Ectodermal cell (in vitro differentiated cells): ENCODE measurements at regions not wholly inside any gene's neighbourhood (a gene's known extent, or its start where the extent isn't known, plus 50 kb on each side); places are given as distances from the start of the nearest gene placed in this dataset.

Experiments used
- H3K27ac ChIP-seq: 2 replicates; pipeline ENCODE4 v1.7.0; 2013; ENCODE audit warnings: mild to moderate bottlenecking, low read depth, low read length; ENCODE audit not compliant: insufficient read depth, poor library complexity, severe bottlenecking
- H3K27me3 ChIP-seq: 2 replicates; pipeline ENCODE4 v1.7.0; 2013; ENCODE audit warnings: mild to moderate bottlenecking, low read length; ENCODE audit not compliant: insufficient read depth, control insufficient read depth, poor library complexity, severe bottlenecking
- H3K36me3 ChIP-seq: one replicate; pipeline ENCODE4 v1.7.0; 2013; ENCODE audit warnings: low read length; ENCODE audit not compliant: control insufficient read depth, insufficient read depth
- H3K4me1 ChIP-seq: one replicate; pipeline ENCODE4 v1.7.0; 2013; ENCODE audit warnings: low read length; ENCODE audit not compliant: control insufficient read depth, insufficient read depth
- H3K4me3 ChIP-seq: 2 replicates; pipeline ENCODE4 v1.7.0; 2013; ENCODE audit warnings: low read depth, low read length, control low read depth; ENCODE audit not compliant: insufficient read depth
- H3K9me3 ChIP-seq: 2 replicates; pipeline ENCODE4 v1.7.0; 2013; ENCODE audit warnings: mild to moderate bottlenecking, low read length, moderate library complexity; ENCODE audit not compliant: control insufficient read depth
- WGBS, 2 experiments: methylation state at CpG; one replicate each; pipeline ENCODE4 v1.1.7; 2013; ENCODE audit warnings: missing lambda C conversion rate in 2 of 2; 5-methylcytosine and 5-hydroxymethylcytosine counted together

DNA sequence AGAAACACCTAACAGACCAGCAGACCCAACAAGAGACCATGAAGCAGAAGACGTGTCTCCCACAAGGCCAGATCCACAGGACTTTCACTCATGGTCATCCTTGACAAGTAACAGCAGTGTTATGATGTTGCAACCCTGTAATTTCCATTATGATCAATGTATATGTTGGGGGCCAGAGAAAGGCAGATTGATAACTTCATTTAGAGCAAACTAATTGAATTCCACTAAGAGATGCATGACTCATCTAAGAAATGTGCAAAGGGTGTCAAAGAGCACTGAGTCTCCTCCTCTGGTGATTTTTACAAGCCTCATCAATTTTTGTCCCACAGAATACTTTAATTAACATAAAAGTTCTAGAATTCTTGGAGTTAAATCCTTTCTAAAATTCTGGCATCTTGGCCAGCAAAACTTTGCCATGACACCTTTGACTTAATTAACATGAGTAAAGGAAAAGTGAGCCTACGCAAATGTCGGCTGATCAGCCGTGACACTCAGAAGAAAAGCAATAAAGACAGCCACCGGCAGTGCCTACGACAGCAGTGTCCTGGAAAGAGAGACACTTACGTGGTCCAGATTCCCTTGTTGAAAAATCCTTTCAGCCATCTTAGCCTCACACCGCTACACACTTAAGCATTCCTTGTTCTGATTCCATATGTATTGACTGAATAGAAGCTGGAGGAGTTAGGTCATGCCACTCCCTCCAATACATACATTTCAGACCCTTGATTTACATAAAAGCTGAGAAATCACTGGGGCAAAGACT, 370.2 kb upstream of the CCDC196 start:
- no peaks in the 10 kb centered on the region for H3K27me3 ChIP-seq
- H3K9me3 ChIP-seq, result no peaks in the 10 kb centered on the region
- 85 to 87% methylated on average over 8 of the region's 8 CpGs for WGBS, 2 experiments
- H3K4me3 ChIP-seq, result no peak overlapping the region
- no peaks in the 10 kb centered on the region for H3K36me3 ChIP-seq
- H3K27ac ChIP-seq, result no peak overlapping the region
- no peaks in the 10 kb centered on the region for H3K4me1 ChIP-seq

DNA sequence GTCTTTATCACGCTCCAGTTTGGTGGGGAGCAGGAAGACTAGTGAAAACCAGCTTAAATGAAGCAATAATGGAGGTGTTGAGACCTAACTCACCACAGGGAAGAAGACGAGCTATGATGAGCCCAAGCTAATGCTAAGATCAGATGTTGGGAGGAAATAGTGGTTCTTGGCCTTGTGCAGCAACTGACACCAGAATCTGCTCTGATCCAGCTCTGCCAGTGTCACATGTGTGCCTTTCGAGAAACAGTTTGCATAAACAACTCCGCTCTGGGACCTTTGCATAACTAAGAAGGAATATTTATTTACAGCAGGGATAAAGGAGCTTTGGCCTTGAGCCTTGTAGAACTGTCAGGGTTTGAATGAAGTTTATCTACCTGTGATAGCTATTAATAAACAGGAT, 369.4 kb upstream of the CCDC196 start:
- no peak overlapping the region for H3K4me3 ChIP-seq
- no peaks in the 10 kb centered on the region for H3K36me3 ChIP-seq
- no peaks in the 10 kb centered on the region for H3K9me3 ChIP-seq
- no peaks in the 10 kb centered on the region for H3K27me3 ChIP-seq
- H3K27ac ChIP-seq, result no peak overlapping the region
- WGBS, 2 experiments, result 94 to 98% methylated on average over 4 of the region's 4 CpGs
- H3K4me1 ChIP-seq, result no peaks in the 10 kb centered on the region

GRCh38 chr14:66117600-66117999, 368.6 kb upstream of the CCDC196 start:
- Histone ChIP-seq H3K36me3 (no peaks in the 10 kb centered on the region), H3K4me1 (no peaks in the 10 kb centered on the region), H3K27ac (no peak overlapping the region), H3K27me3 (no peaks in the 10 kb centered on the region), H3K4me3 (no peak overlapping the region), H3K9me3 (no peaks in the 10 kb centered on the region)
- WGBS, 2 experiments, result 78 to 89% methylated on average over 3 of the region's 3 CpGs

DNA sequence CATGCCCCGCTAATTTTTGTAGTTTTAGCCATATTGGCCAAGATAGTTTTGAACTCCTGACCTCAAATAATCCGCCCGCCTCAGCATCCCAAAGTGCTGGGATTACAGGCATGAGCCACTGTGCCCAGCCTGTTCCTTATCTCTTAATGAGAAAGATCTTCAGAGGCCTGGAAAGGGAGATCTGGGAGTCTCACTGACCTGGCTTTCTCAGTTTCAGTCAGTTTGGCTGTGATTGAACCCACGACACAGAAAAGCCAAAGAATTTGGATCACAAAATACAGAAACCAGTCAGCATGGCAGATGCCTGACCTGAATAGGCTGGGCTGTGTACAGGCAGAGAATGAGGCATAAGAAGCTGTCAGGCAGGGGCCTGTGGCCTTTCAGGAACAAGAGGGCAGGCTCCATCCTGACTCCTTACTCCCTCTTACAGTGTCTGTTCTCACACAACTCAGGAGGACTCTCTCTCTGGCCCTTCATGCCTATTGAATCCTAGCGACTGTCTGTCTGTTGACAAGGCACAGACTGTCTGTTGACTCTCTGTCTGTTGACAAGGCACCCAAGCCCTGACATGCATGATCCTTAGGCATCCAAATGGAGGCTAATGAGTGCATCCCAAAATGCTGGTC, 366.5 kb upstream of the CCDC196 start:
- no peaks in the 10 kb centered on the region for H3K9me3 ChIP-seq
- 87 to 95% methylated on average over 5 of the region's 5 CpGs for WGBS, 2 experiments
- H3K4me3 ChIP-seq, result no peak overlapping the region
- no peaks in the 10 kb centered on the region for H3K4me1 ChIP-seq
- H3K36me3 ChIP-seq, result no peaks in the 10 kb centered on the region
- no peaks in the 10 kb centered on the region for H3K27me3 ChIP-seq
- no peak overlapping the region for H3K27ac ChIP-seq

DNA sequence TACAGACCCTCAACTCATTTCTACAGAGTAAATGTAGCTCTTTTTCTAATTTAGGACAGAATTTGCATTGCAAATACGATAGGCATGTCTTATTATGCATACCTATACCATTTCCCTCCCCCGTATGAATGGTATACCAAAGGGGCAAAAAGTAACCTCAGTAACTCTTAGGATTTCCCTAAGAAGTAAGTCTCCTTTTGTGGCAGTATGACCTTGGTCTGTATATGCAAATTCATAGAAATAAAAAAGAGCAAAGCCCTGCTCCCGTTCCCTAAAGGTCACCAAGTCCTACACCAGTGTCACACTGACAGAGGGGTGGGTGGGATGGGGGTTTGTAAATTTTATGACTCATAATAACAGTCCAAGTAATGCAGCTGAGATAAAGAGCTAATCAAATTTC, 365.8 kb upstream of the CCDC196 start:
- no peak overlapping the region for H3K27ac ChIP-seq
- H3K27me3 ChIP-seq, result no peaks in the 10 kb centered on the region
- no peaks in the 10 kb centered on the region for H3K4me1 ChIP-seq
- no peaks in the 10 kb centered on the region for H3K36me3 ChIP-seq
- H3K9me3 ChIP-seq, result no peaks in the 10 kb centered on the region
- H3K4me3 ChIP-seq, result no peak overlapping the region
- WGBS, 2 experiments, result 85 to 100% methylated on average over 1 to 3 of the region's 3 CpGs

DNA sequence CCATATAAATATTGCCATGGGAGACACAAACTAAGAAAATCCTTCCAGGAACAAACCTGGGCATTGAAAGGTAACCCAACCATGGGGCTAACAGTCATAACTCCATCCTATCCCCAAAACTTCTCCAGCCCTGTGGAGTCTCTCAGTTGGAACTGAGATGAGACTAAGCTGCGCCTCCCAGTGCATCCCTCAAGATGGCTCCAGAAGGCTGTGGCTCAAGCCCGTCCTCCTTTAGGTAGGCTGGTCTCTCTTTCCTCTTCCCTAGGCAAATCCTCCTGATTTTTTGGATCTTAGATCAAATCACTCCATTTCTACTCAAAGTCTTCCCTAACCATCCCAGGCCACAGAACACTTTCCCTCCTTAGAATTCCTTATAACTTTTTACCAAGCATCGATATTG, 364.3 kb upstream of the CCDC196 start:
- H3K27me3 ChIP-seq, result no peaks in the 10 kb centered on the region
- H3K27ac ChIP-seq, result no peak overlapping the region
- no peaks in the 10 kb centered on the region for H3K9me3 ChIP-seq
- H3K4me3 ChIP-seq, result no peak overlapping the region
- WGBS, 2 experiments, result 88 to 91% methylated on average over 3 of the region's 3 CpGs
- no peaks in the 10 kb centered on the region for H3K36me3 ChIP-seq
- H3K4me1 ChIP-seq, result no peaks in the 10 kb centered on the region

DNA sequence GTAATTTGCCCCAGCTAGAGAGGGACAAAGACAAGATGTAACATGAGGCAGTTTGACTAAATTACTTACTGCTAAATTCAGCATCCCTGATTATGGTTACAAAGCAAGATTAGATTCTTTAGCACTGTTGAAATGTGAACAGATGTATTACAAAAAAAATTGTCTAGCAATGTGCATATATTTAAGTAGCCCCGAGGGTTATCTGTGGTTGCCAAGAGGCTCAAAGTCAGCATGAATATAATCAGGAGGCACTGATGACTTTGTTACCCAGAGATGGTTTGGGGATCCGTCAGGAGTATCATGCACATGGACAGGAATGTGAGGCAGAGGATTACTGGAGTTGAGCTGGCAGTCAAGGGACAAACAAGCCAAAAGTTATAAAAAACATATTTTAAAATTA, 356.9 kb upstream of the CCDC196 start:
- WGBS, 2 experiments, result 91 to 97% methylated on average over 2 of the region's 2 CpGs
- no peaks in the 10 kb centered on the region for H3K27me3 ChIP-seq
- H3K27ac ChIP-seq, result no peak overlapping the region
- no peaks in the 10 kb centered on the region for H3K36me3 ChIP-seq
- no peaks in the 10 kb centered on the region for H3K9me3 ChIP-seq
- H3K4me1 ChIP-seq, result no peaks in the 10 kb centered on the region
- H3K4me3 ChIP-seq, result no peak overlapping the region

DNA sequence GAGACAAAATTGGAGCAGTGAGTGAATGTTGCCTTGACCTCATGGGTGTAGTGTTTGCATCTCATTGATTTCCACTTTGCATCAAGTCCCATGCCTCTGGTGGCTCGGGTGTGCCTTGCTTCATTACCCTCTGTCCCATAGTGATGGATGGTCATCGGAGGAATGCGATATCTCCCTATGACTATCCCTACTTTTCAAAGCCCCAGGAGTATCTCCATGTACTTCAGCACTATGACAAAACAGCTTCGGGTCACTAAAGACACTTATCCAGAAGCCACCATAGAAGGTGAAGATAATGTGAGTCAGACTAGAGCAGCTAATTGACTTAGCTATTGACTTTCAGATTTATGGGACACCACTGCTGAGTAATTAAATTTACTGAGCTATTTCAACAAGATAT, 355.1 kb upstream of the CCDC196 start:
- H3K27me3 ChIP-seq, result no peaks in the 10 kb centered on the region
- WGBS, 2 experiments, result 87 to 98% methylated on average over 4 of the region's 4 CpGs
- H3K4me1 ChIP-seq, result no peaks in the 10 kb centered on the region
- H3K27ac ChIP-seq, result no peak overlapping the region
- no peaks in the 10 kb centered on the region for H3K36me3 ChIP-seq
- no peaks in the 10 kb centered on the region for H3K9me3 ChIP-seq
- H3K4me3 ChIP-seq, result no peak overlapping the region

GRCh38 chr14:66133666-66134065, 352.5 kb upstream of the CCDC196 start:
- no peak overlapping the region for H3K27ac ChIP-seq
- H3K4me1 ChIP-seq, result no peaks in the 10 kb centered on the region
- no peak overlapping the region for H3K4me3 ChIP-seq
- no peaks in the 10 kb centered on the region for H3K27me3 ChIP-seq
- no peaks in the 10 kb centered on the region for H3K36me3 ChIP-seq
- H3K9me3 ChIP-seq, result no peaks in the 10 kb centered on the region

DNA sequence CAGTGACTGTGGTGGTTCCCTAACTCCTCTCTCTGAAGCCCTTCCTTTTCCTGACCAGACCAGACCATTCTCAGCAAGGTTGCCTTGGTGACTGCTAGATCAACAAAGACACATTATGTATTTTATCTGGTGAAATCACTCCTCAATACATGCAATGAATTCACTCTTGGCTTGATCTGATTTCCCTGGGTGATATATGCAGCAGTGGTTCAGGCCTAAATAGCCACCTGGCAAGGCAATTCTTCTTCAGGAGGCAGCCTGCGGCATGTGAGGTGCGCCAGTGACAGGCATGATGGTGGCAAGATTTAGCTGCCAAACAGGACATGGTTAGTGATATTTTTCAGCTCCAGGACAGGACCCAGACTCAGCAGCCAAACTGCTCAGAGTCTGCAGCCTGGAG, 350.3 kb upstream of the CCDC196 start:
- Histone ChIP-seq H3K9me3 (no peaks in the 10 kb centered on the region), H3K27ac (no peak overlapping the region), H3K36me3 (no peaks in the 10 kb centered on the region), H3K4me3 (no peak overlapping the region), H3K27me3 (no peaks in the 10 kb centered on the region), H3K4me1 (peaks cover 3% of the 10 kb centered on the region)
- WGBS, 2 experiments, result 96% methylated on average over 2 of the region's 2 CpGs
